HG03469 (cell line): ENCODE measurements at regions not wholly inside any gene's neighbourhood (a gene's known extent, or its start where the extent isn't known, plus 50 kb on each side); places are given as distances from the start of the nearest gene placed in this dataset.

Source experiments
- ATAC-seq: cut with Tn5 transposase; IDR thresholded peaks from one replicate; pipeline ENCODE4 v1.9.1; 2021; ENCODE audit warnings: mild to moderate bottlenecking, moderate library complexity, moderate number of reproducible peaks; ENCODE audit not compliant: unreplicated experiment

- no peak for ATAC-seq
Observed at GRCh38 chr2:64312622-64313397, 141.2 kb upstream of the LGALSL start.

- ATAC-seq = no peak
Observed at GRCh38 chr2:64313398-64313723, 140.6 kb upstream of the LGALSL start.

GRCh38 chr2:64315291-64315960 lies 138.5 kb upstream of the LGALSL start:
- ATAC-seq = no peak

- ATAC-seq = no peak
Observed at GRCh38 chr2:64317707-64318475, 136.1 kb upstream of the LGALSL start.

GRCh38 chr2:64318476-64318748 lies 135.6 kb upstream of the LGALSL start:
- ATAC-seq = no peak

GRCh38 chr2:64319896-64320295 lies 134.1 kb upstream of the LGALSL start:
- ATAC-seq = no peak

GRCh38 chr2:64322433-64322832 lies 131.5 kb upstream of the LGALSL start:
- ATAC-seq = no peak

GRCh38 chr2:64323197-64323596 lies 130.8 kb upstream of the LGALSL start:
- no peak for ATAC-seq

GRCh38 chr2:64324746-64325410 lies 129.1 kb upstream of the LGALSL start:
- no peak for ATAC-seq

- no peak for ATAC-seq
Observed at GRCh38 chr2:64325477-64325851, 128.5 kb upstream of the LGALSL start.

- ATAC-seq = peak; percentile 91
Observed at GRCh38 chr2:64325852-64326577, 127.9 kb upstream of the LGALSL start.

- no peak for ATAC-seq
Observed at GRCh38 chr2:64326578-64327050, 127.3 kb upstream of the LGALSL start.

GRCh38 chr2:64327129-64327509 lies 126.8 kb upstream of the LGALSL start:
- ATAC-seq = no peak

- ATAC-seq = no peak
Observed at GRCh38 chr2:64327510-64328414, 126.2 kb upstream of the LGALSL start.

GRCh38 chr2:64328415-64328722 lies 125.6 kb upstream of the LGALSL start:
- ATAC-seq = no peak

- ATAC-seq = no peak
Observed at GRCh38 chr2:64328756-64329155, 125.2 kb upstream of the LGALSL start.

- ATAC-seq = no peak
Observed at GRCh38 chr2:64329848-64330247, 124.1 kb upstream of the LGALSL start.

GRCh38 chr2:64330281-64331113 lies 123.5 kb upstream of the LGALSL start:
- no peak for ATAC-seq

- ATAC-seq = no peak
Observed at GRCh38 chr2:64331114-64331645, 122.8 kb upstream of the LGALSL start.
